ENCODE measurements at regions not wholly inside any gene's neighbourhood (a gene's known extent, or its start where the extent isn't known, plus 50 kb on each side); places are given as distances from the start of the nearest gene placed in this dataset.
"Not testable (repeated sequence)": the region's sequence is repeated elsewhere in the genome, so short reads cannot be mapped to it uniquely, and the experiment has no call there.

DNA sequence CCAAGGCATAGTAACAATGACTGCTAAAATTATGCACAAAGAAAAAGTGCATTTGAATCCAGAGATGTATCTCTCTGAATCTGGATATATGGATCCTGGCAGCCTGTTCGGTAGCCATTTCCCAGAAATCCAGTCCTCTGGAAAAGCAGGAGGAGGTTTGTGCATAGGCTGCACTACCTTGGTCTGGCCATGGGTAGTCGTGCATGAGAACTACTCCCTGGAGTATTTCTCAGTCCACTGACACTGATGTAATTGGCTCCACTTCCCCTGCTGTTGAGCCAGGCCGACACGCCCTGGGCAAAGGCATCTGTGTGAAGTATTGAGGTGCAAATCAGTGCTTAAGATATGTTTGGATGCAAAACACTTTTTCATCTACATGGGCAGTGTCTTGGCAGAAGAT lies 2793.8 kb downstream of the RPIA start:
- TF ChIP-seq, protein P1, sequence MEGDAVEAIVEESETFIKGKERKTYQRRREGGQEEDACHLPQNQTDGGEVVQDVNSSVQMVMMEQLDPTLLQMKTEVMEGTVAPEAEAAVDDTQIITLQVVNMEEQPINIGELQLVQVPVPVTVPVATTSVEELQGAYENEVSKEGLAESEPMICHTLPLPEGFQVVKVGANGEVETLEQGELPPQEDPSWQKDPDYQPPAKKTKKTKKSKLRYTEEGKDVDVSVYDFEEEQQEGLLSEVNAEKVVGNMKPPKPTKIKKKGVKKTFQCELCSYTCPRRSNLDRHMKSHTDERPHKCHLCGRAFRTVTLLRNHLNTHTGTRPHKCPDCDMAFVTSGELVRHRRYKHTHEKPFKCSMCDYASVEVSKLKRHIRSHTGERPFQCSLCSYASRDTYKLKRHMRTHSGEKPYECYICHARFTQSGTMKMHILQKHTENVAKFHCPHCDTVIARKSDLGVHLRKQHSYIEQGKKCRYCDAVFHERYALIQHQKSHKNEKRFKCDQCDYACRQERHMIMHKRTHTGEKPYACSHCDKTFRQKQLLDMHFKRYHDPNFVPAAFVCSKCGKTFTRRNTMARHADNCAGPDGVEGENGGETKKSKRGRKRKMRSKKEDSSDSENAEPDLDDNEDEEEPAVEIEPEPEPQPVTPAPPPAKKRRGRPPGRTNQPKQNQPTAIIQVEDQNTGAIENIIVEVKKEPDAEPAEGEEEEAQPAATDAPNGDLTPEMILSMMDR (conservative IDR thresholded peaks at IDR 0.05; ENCODE audit: low read depth in 2 of 2): peak in 1 of 2 experiments; percentile 24; a peak in 2 of 4 replicates
- TF ChIP-seq EZH2phosphoT487 (IDR thresholded peaks at IDR 0.05; ENCODE audit: unreplicated experiment); EZH2 (IDR thresholded peaks at IDR 0.05; ENCODE audit: low read depth, unreplicated experiment); POLR2AphosphoS5 (IDR thresholded peaks at IDR 0.05; ENCODE audit: low read depth); ZNF331 (CRISPR knock-in tag; IDR thresholded peaks at IDR 0.05; ENCODE audit: low read depth); JUNB (IDR thresholded peaks at IDR 0.05; ENCODE audit: unreplicated experiment): not testable (repeated sequence)
- TF ChIP-seq, protein P2, sequence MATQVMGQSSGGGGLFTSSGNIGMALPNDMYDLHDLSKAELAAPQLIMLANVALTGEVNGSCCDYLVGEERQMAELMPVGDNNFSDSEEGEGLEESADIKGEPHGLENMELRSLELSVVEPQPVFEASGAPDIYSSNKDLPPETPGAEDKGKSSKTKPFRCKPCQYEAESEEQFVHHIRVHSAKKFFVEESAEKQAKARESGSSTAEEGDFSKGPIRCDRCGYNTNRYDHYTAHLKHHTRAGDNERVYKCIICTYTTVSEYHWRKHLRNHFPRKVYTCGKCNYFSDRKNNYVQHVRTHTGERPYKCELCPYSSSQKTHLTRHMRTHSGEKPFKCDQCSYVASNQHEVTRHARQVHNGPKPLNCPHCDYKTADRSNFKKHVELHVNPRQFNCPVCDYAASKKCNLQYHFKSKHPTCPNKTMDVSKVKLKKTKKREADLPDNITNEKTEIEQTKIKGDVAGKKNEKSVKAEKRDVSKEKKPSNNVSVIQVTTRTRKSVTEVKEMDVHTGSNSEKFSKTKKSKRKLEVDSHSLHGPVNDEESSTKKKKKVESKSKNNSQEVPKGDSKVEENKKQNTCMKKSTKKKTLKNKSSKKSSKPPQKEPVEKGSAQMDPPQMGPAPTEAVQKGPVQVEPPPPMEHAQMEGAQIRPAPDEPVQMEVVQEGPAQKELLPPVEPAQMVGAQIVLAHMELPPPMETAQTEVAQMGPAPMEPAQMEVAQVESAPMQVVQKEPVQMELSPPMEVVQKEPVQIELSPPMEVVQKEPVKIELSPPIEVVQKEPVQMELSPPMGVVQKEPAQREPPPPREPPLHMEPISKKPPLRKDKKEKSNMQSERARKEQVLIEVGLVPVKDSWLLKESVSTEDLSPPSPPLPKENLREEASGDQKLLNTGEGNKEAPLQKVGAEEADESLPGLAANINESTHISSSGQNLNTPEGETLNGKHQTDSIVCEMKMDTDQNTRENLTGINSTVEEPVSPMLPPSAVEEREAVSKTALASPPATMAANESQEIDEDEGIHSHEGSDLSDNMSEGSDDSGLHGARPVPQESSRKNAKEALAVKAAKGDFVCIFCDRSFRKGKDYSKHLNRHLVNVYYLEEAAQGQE (IDR thresholded peaks at IDR 0.05; ENCODE audit: unreplicated experiment): not testable (repeated sequence)
- TF ChIP-seq, protein P3, sequence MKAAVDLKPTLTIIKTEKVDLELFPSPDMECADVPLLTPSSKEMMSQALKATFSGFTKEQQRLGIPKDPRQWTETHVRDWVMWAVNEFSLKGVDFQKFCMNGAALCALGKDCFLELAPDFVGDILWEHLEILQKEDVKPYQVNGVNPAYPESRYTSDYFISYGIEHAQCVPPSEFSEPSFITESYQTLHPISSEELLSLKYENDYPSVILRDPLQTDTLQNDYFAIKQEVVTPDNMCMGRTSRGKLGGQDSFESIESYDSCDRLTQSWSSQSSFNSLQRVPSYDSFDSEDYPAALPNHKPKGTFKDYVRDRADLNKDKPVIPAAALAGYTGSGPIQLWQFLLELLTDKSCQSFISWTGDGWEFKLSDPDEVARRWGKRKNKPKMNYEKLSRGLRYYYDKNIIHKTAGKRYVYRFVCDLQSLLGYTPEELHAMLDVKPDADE (IDR thresholded peaks at IDR 0.05): not testable (repeated sequence)

Data from GM23338 (cell line).